K562 (cell line): ENCODE measurements at regions not wholly inside any gene's neighbourhood (a gene's known extent, or its start where the extent isn't known, plus 50 kb on each side); places are given as distances from the start of the nearest gene placed in this dataset.

Source experiments
- ATAC-seq: fragments of 200-7000 bp; cut with Tn5 transposase; 3 replicates; pipeline ENCODE4 v1.9.1; 2020; ENCODE audit warnings: moderate library complexity
- BruUV-seq: library from RNA; stranded (reverse); fragments of 400-500 nt; replicated peaks from 2 replicates; lab custom pipeline; 2021; lab: Mats Ljungman, UMichigan
- CTCF ChIA-PET: fragments of 300-600 bp; formaldehyde crosslinking; extraction: SDS; loops from one replicate; lab custom pipeline; 2021; ENCODE audit warnings: low intra/inter-chr PET ratio; lab: Yijun Ruan, JAX
- POLR2A ChIA-PET: fragments of 300-600, 350-650 bp; sonication (Branson Sonifier 250); formaldehyde crosslinking; extraction: SDS; loops from one replicate; lab custom pipeline; 2021; ENCODE audit warnings: antibody characterized with exemption, inconsistent platforms; lab: Yijun Ruan, JAX
- DNase-seq, 4 experiments: peaks; one replicate each; pipeline versions ENCODE4 v3.0.0 to v3.0.0-alpha.2; 2011 to 2018; ENCODE audit warnings: low spot score in 3 of 4, mixed read lengths in 3 of 4; ENCODE audit errors: extremely low read depth in 1 of 4
- FAIRE-seq: peaks from 2 replicates; lab custom pipeline; 2011; peaks lifted over from hg19 to GRCh38; lab: Jason Lieb, UNC
- H2AFZ ChIP-seq: 2 replicates; pipeline ENCODE4 v1.6.0; 2011; ENCODE audit warnings: low read depth, low read length, control low read depth, inconsistent platforms
- H3K27ac ChIP-seq: fragments of 200-600 bp; 3 replicates; pipeline ENCODE4 v1.8.0; 2011; ENCODE audit warnings: low read depth, mild to moderate bottlenecking, control low read depth, inconsistent platforms, low read length, moderate library complexity, mixed read lengths; ENCODE audit errors: extremely low read depth
- H3K27me3 ChIP-seq, 2 experiments: fragments of 300-600 bp in 1 of 2; 2 replicates in 1 of 2; 3 replicates in 1 of 2; pipeline versions ENCODE4 v1.6.0 to v1.8.0; 2011; ENCODE audit warnings: inconsistent platforms in 2 of 2, low read length in 2 of 2, mild to moderate bottlenecking in 1 of 2, mixed read lengths in 1 of 2, moderate library complexity in 1 of 2; ENCODE audit not compliant: control insufficient read depth in 2 of 2, insufficient read depth in 2 of 2
- H3K36me3 ChIP-seq: fragments of 300-600 bp; 3 replicates; pipeline ENCODE4 v1.8.0; 2011; ENCODE audit warnings: mild to moderate bottlenecking, low read length, inconsistent platforms; ENCODE audit not compliant: control insufficient read depth, insufficient read depth
- H3K4me1 ChIP-seq, 2 experiments: fragments of 200-600 bp in 1 of 2; replicated peaks in 1 of 2; 2 replicates in 1 of 2; 3 replicates in 1 of 2; pipeline versions ENCODE4 v1.5.1 to v1.8.0; 2011; ENCODE audit warnings: inconsistent platforms in 2 of 2, low read length in 2 of 2, mild to moderate bottlenecking in 1 of 2, mixed read lengths in 1 of 2, moderate library complexity in 1 of 2; ENCODE audit not compliant: control insufficient read depth in 2 of 2, insufficient read depth in 2 of 2
- H3K4me2 ChIP-seq: 2 replicates; pipeline ENCODE4 v1.6.1; 2011; ENCODE audit warnings: low read length, control low read depth, inconsistent platforms, mixed read lengths; ENCODE audit not compliant: insufficient read depth
- H3K4me3 ChIP-seq: fragments of 200-600 bp; sonication (generic), shearing (Covaris generic); 2 replicates; pipeline ENCODE4 v1.5.1; 2016; ENCODE audit warnings: control low read depth, inconsistent platforms
- H3K79me2 ChIP-seq: fragments of 200-600 bp; 3 replicates; pipeline ENCODE4 v1.8.0; 2011; ENCODE audit warnings: low read length, inconsistent platforms; ENCODE audit not compliant: control insufficient read depth, insufficient read depth
- H3K9ac ChIP-seq, 2 experiments: 2 replicates each; pipeline versions ENCODE4 v1.6.0 to v1.6.1; 2011; ENCODE audit warnings: low read depth in 2 of 2, low read length in 2 of 2, control low read depth in 1 of 2, inconsistent platforms in 1 of 2, mild to moderate bottlenecking in 1 of 2, mixed read lengths in 1 of 2; ENCODE audit not compliant: insufficient read depth in 1 of 2
- H3K9me1 ChIP-seq: one replicate; pipeline ENCODE4 v1.6.0; 2011; ENCODE audit warnings: inconsistent platforms, mild to moderate bottlenecking, low read length, moderate library complexity; ENCODE audit not compliant: control insufficient read depth, insufficient read depth
- H3K9me3 ChIP-seq: replicated peaks from 2 replicates; pipeline ENCODE4 v1.5.1; 2011; ENCODE audit warnings: low read depth, low read length, inconsistent platforms; ENCODE audit not compliant: control insufficient read depth, insufficient read depth
- H4K20me1 ChIP-seq: replicated peaks from 2 replicates; pipeline ENCODE4 v1.6.1; 2011; ENCODE audit warnings: low read length, inconsistent platforms, mixed read lengths; ENCODE audit not compliant: control insufficient read depth, insufficient read depth
- BHLHE40 ChIP-seq: IDR thresholded peaks from 2 replicates; pipeline ENCODE4 v1.6.1; 2011; ENCODE audit warnings: low read length, improper control_type of control experiment
- FOXK1 ChIP-seq: sonication (generic); formaldehyde crosslinking; IDR thresholded peaks from 2 replicates; pipeline ENCODE4 v1.8.0; 2022; ENCODE audit warnings: missing genetic modification reagents, mild to moderate bottlenecking, borderline replicate concordance
- SIRT6 ChIP-seq: IDR thresholded peaks from one replicate; pipeline ENCODE4 v1.6.1; 2012; ENCODE audit warnings: low read depth, mild to moderate bottlenecking, control low read depth, inconsistent platforms, low read length, moderate library complexity
- STAG1 ChIP-seq: sonication (generic); formaldehyde crosslinking; IDR thresholded peaks from 2 replicates; pipeline ENCODE4 v1.5.0; 2020; ENCODE audit warnings: missing genetic modification reagents, borderline replicate concordance
- ZC3H11A ChIP-seq: IDR thresholded peaks from 2 replicates; pipeline ENCODE4 v1.6.1; 2012; ENCODE audit warnings: low read depth, low read length, improper control_type of control experiment
- ZFP36 ChIP-seq: fragments of 150-350 bp; IDR thresholded peaks from 2 replicates; pipeline ENCODE4 v1.6.1; 2018; ENCODE audit warnings: low read length, low read depth; ENCODE audit not compliant: partially characterized antibody
- ZNF263 ChIP-seq: sonication (generic); formaldehyde crosslinking; IDR thresholded peaks from 2 replicates; pipeline ENCODE4 v1.8.0; 2022; ENCODE audit warnings: mild to moderate bottlenecking, missing genetic modification reagents, borderline replicate concordance
- WGBS: fragments of 100-300 bp; shearing (Covaris generic); methylation state at CpG from one replicate; pipeline ENCODE4 v1.1.6; 2016; ENCODE audit warnings: low coverage, mixed read lengths; ENCODE audit not compliant: insufficient coverage; ENCODE audit errors: missing lambda C conversion rate; 5-methylcytosine and 5-hydroxymethylcytosine counted together
- in situ Hi-C: fragments of 300-500 bp; cut with MboI; formaldehyde crosslinking; loops from 4 replicates; pipeline ENCODE4 v1.15.0; 2018; ENCODE audit warnings: inconsistent platforms, mixed read lengths
- intact Hi-C: fragments of 100-400 bp; cut with micrococcal nuclease; formaldehyde crosslinking; loops from 2 replicates; pipeline ENCODE4 v1.14.2; 2022
- TF ChIP-seq, protein P1 (sequence below): sonication (generic); formaldehyde crosslinking; IDR thresholded peaks from 2 replicates; pipeline ENCODE4 v1.8.0; 2022; ENCODE audit warnings: missing genetic modification reagents, mild to moderate bottlenecking, borderline replicate concordance
- TF ChIP-seq, protein P2 (sequence below): fragments of 250-450 bp; sonication (Bioruptor Pico); IDR thresholded peaks from 2 replicates; pipeline ENCODE4 v1.4.0; 2020; ENCODE audit warnings: borderline replicate concordance
- TF ChIP-seq, protein P3 (sequence below): fragments of 250-450 bp; sonication (Bioruptor Pico); IDR thresholded peaks from 2 replicates; pipeline ENCODE4 v1.8.0; 2022; ENCODE audit warnings: inconsistent platforms

DNA sequence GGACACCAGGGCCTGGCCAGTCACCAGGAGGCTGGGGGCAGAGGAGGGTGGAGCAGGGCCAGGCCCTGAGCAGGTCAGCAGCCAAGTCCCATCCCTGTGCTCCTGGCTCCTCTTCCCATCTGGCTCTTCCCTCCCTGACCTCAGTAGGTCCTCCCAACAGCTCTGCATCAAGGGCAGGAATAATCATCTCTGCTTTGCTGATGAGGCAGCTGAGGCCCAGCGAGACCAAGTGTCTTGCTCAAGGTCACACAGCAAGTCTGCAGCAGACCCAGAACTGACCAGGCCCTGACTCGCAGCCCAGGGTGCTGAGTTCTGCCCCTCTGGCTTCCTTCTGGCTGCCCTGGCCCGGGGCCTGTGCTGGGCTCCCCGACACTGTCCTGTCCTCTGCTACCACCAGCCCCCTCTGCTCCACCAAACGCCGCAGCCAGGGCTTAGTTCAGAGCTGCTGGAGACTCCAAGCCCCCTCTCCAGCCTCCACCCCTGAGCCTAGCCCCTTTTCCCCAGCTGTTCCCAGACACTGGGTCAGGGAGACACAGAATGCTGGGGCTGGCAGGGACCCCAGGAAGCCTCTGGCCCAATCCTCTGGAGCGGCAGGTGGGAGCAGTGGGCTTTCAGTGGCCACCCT, 224.9 kb downstream of the PTPRU start:
- intact Hi-C loops (no loop called here), in situ Hi-C loops (no loop called here)
- no peaks in the 10 kb centered on the region for H3K4me1 ChIP-seq
- H3K36me3 ChIP-seq, result no peaks in the 10 kb centered on the region
- ATAC-seq (no peak), FAIRE-seq (no peak), DNase-seq (no peak)
- no peak overlapping the region for H3K4me3 ChIP-seq
- H3K9me3 ChIP-seq, result no peaks in the 10 kb centered on the region; the same call in 1 of the 2 replicates
- TF ChIP-seq ZC3H11A (no peak), ZFP36 (peak; percentile 8), ZNF263 (CRISPR knock-in tag) (0 out of 2 replicates have a peak, but pooled peaks have one; percentile 28)
- no peaks in the 10 kb centered on the region for H3K9me1 ChIP-seq
- no peak overlapping the region for H3K9ac ChIP-seq
- no peaks in the 10 kb centered on the region for H3K79me2 ChIP-seq
- no peak overlapping the region for H3K4me2 ChIP-seq
- H3K27me3 ChIP-seq, result no peaks in the 10 kb centered on the region
- WGBS, result 4% methylated on average over 7 of the region's 7 CpGs
- BruUV-seq, result no TSS peak
- H4K20me1 ChIP-seq, result peaks cover 10% of the 10 kb centered on the region
- ChIA-PET POLR2A (interaction anchor here (0.7 to 0.8 kb wide), 3 partner anchors 14 to 279 kb away, joined by 3 read pairs; no protein-coding TSS in a partner anchor), CTCF (no interaction called here)
- no peak overlapping the region for H3K27ac ChIP-seq
- no peak overlapping the region for H2AFZ ChIP-seq

DNA sequence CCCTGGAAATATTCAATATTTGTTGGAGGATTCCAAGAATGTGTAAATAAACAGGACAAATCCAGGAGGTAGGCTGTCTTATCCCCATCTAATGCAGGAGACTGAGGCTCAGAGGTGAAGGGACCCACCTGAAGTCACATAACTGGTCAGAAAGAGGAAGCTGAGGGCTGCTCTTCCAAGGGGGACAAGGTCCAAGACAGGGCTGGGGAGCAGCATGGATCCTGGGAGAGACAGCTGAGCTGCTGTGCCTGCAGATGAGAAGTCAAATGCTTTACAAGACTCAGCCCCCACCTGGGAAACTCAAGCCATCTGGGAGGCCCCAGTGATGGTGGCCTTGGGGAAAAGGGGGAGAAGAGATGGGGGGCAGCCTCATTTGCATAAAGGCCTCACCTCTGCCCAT, 224.4 kb downstream of the PTPRU start:
- ChIA-PET POLR2A (interaction anchor here (0.8 kb wide), 1 partner anchor 13 kb away, joined by 3 read pairs; no protein-coding TSS in a partner anchor), CTCF (no interaction called here)
- in situ Hi-C loops (no loop called here), intact Hi-C loops (no loop called here)
- H3K27ac ChIP-seq, result no peak overlapping the region
- no peak overlapping the region for H3K9ac ChIP-seq
- no peak overlapping the region for H2AFZ ChIP-seq
- FAIRE-seq (no peak), ATAC-seq (no peak), DNase-seq (no peak)
- H3K9me3 ChIP-seq, result no peaks in the 10 kb centered on the region; the same call in 1 of the 2 replicates
- no peaks in the 10 kb centered on the region for H3K79me2 ChIP-seq
- no peaks in the 10 kb centered on the region for H3K9me1 ChIP-seq
- no peaks in the 10 kb centered on the region for H3K4me1 ChIP-seq
- TF ChIP-seq, protein P1, sequence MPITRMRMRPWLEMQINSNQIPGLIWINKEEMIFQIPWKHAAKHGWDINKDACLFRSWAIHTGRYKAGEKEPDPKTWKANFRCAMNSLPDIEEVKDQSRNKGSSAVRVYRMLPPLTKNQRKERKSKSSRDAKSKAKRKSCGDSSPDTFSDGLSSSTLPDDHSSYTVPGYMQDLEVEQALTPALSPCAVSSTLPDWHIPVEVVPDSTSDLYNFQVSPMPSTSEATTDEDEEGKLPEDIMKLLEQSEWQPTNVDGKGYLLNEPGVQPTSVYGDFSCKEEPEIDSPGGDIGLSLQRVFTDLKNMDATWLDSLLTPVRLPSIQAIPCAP (CRISPR knock-in tag), result no peak
- TF ChIP-seq, protein P2, sequence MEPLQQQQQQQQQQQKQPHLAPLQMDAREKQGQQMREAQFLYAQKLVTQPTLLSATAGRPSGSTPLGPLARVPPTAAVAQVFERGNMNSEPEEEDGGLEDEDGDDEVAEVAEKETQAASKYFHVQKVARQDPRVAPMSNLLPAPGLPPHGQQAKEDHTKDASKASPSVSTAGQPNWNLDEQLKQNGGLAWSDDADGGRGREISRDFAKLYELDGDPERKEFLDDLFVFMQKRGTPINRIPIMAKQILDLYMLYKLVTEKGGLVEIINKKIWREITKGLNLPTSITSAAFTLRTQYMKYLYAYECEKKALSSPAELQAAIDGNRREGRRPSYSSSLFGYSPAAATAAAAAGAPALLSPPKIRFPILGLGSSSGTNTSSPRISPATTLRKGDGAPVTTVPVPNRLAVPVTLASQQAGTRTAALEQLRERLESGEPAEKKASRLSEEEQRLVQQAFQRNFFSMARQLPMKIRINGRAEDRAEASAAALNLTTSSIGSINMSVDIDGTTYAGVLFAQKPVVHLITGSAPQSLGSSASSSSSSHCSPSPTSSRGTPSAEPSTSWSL, result no peak
- TF ChIP-seq FOXK1 (no peak), SIRT6 (no peak), BHLHE40 (no peak), STAG1 (no peak)
- TF ChIP-seq, protein P3, sequence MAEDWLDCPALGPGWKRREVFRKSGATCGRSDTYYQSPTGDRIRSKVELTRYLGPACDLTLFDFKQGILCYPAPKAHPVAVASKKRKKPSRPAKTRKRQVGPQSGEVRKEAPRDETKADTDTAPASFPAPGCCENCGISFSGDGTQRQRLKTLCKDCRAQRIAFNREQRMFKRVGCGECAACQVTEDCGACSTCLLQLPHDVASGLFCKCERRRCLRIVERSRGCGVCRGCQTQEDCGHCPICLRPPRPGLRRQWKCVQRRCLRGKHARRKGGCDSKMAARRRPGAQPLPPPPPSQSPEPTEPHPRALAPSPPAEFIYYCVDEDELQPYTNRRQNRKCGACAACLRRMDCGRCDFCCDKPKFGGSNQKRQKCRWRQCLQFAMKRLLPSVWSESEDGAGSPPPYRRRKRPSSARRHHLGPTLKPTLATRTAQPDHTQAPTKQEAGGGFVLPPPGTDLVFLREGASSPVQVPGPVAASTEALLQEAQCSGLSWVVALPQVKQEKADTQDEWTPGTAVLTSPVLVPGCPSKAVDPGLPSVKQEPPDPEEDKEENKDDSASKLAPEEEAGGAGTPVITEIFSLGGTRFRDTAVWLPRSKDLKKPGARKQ (CRISPR knock-in tag), result no peak
- BruUV-seq, result no TSS peak
- peaks cover 10% of the 10 kb centered on the region for H4K20me1 ChIP-seq
- no peak overlapping the region for H3K4me3 ChIP-seq
- H3K27me3 ChIP-seq, result no peaks in the 10 kb centered on the region
- no peaks in the 10 kb centered on the region for H3K36me3 ChIP-seq
- no peak overlapping the region for H3K4me2 ChIP-seq
